GM13976 (cell line): ENCODE measurements at regions not wholly inside any gene's neighbourhood (a gene's known extent, or its start where the extent isn't known, plus 50 kb on each side); places are given as distances from the start of the nearest gene placed in this dataset.

ENCODE experiments used
- DNase-seq: peaks from one replicate; pipeline ENCODE4 v3.0.0; 2012; ENCODE audit warnings: low spot score
- in situ Hi-C: fragments of 300-500 bp; cut with MboI; formaldehyde crosslinking; loops from one replicate; pipeline ENCODE4 v1.12.0; 2022; ENCODE audit warnings: low sequenced_read_pairs, mixed read lengths, inconsistent platforms; ENCODE audit not compliant: unreplicated experiment
- TF ChIP-seq, protein P1 (sequence below): IDR thresholded peaks from 2 replicates; pipeline ENCODE4 v1.5.1; 2012; ENCODE audit warnings: borderline replicate concordance, mild to moderate bottlenecking; ENCODE audit not compliant: insufficient read depth; ENCODE audit errors: extremely low read depth, missing control alignments, control extremely low read depth

GRCh38 chr20:50433001-50433761 lies 77.0 kb upstream of the PTPN1 start:
- in situ Hi-C loops = no loop called here
- TF ChIP-seq, protein P1, sequence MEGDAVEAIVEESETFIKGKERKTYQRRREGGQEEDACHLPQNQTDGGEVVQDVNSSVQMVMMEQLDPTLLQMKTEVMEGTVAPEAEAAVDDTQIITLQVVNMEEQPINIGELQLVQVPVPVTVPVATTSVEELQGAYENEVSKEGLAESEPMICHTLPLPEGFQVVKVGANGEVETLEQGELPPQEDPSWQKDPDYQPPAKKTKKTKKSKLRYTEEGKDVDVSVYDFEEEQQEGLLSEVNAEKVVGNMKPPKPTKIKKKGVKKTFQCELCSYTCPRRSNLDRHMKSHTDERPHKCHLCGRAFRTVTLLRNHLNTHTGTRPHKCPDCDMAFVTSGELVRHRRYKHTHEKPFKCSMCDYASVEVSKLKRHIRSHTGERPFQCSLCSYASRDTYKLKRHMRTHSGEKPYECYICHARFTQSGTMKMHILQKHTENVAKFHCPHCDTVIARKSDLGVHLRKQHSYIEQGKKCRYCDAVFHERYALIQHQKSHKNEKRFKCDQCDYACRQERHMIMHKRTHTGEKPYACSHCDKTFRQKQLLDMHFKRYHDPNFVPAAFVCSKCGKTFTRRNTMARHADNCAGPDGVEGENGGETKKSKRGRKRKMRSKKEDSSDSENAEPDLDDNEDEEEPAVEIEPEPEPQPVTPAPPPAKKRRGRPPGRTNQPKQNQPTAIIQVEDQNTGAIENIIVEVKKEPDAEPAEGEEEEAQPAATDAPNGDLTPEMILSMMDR = no peak
- DNase-seq = no peak

DNA sequence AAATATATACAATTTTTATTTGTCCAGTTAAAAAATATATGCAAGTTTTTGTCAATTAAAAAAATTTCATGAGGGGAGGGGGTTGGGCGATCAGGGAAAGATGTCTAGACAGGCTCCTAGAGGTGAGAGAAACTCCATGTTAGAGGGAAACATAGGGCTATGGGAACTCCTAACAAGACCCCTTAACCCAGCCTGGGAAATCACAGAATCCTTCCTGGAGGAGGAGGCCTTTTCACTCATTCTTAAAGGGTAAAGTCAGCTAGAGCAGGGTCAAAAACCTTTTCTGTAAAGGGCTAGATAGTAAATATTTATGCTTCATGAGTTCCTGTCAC lies 75.9 kb upstream of the PTPN1 start:
- no peak for DNase-seq
- in situ Hi-C loops = no loop called here
- TF ChIP-seq, protein P1 = no peak

GRCh38 chr20:50434653-50435396 lies 75.4 kb upstream of the PTPN1 start:
- TF ChIP-seq, protein P1 = no peak

GRCh38 chr20:50435397-50436051 lies 74.7 kb upstream of the PTPN1 start:
- DNase-seq = no peak
- in situ Hi-C loops = no loop called here
- TF ChIP-seq, protein P1 = no peak

More at GRCh38 chr20:50434653-50435396, 75.4 kb upstream of the PTPN1 start:
- DNase-seq = no peak
- in situ Hi-C loops = no loop called here

DNA sequence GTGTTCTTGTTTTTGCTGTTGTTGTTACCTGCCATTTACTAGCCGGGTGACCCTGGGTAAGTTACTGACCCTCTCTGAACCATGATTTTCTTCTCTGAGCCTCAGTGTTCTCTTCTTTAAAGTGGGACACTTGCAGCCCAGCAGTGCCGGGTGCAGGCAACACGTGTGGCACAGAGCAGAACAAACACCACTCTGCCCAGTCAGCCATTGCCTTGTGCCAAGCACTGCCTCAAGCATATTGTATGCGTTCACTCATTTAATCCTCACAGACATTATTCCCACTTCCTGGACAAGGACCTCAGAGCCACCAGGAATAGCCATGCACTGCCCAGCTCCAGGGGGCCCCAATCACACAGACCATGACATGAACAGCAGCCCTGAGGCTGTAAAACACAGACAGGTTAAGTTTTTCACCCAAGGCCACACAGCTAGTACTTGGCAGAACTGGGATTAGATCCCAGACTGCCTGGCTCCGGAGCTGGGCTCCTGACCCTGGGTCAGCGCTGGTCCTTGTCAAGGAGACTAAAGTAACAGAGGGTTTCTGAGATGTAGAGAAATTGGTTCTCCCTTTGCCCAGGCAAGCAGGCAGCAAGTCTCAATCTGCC lies 74.0 kb upstream of the PTPN1 start:
- in situ Hi-C loops = no loop called here
- TF ChIP-seq, protein P1 = no peak
- DNase-seq = no peak

GRCh38 chr20:50436696-50437095 lies 73.5 kb upstream of the PTPN1 start:
- TF ChIP-seq, protein P1 = no peak
- no peak for DNase-seq
- in situ Hi-C loops = no loop called here
